ENCODE measurements at regions not wholly inside any gene's neighbourhood (a gene's known extent, or its start where the extent isn't known, plus 50 kb on each side); places are given as distances from the start of the nearest gene placed in this dataset.

DNA sequence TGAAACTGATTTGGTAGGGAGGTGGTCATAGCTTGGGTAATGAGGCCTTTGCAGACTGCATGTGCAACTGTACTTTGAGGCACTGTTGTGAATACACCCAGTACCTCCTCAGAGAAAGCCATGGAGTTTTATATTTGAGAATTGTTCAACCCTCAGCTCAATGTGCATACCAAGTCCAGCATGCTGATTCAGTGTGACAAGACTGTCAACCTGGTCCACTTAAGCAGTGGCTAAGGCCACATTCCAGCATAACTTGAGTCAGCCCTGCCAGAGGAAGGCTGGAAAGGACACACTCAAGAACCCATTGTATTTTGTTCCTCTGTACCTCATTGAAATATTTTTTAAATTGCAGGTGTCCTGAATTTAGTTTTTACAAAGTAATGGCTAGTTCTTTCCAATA is 121.8 kb upstream of the HNMT start:
- TF ChIP-seq POLR2AphosphoS5 (IDR thresholded peaks at IDR 0.05; ENCODE audit: insufficient read depth in 1 of 2, low read depth in 1 of 2) (no peak), POLR2A (IDR thresholded peaks at IDR 0.05) (no peak)
- TF ChIP-seq, protein P1, sequence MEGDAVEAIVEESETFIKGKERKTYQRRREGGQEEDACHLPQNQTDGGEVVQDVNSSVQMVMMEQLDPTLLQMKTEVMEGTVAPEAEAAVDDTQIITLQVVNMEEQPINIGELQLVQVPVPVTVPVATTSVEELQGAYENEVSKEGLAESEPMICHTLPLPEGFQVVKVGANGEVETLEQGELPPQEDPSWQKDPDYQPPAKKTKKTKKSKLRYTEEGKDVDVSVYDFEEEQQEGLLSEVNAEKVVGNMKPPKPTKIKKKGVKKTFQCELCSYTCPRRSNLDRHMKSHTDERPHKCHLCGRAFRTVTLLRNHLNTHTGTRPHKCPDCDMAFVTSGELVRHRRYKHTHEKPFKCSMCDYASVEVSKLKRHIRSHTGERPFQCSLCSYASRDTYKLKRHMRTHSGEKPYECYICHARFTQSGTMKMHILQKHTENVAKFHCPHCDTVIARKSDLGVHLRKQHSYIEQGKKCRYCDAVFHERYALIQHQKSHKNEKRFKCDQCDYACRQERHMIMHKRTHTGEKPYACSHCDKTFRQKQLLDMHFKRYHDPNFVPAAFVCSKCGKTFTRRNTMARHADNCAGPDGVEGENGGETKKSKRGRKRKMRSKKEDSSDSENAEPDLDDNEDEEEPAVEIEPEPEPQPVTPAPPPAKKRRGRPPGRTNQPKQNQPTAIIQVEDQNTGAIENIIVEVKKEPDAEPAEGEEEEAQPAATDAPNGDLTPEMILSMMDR (IDR thresholded peaks at IDR 0.05): no peak
- DNase-seq (ENCODE audit: extremely low spot score in 2 of 2): no peak
- H3K4me3 ChIP-seq: no peak overlapping the region
- intact Hi-C loops (cut with DNase I): no loop called here
- no peaks in the 10 kb centered on the region for H3K27me3 ChIP-seq
- H3K9me3 ChIP-seq: no peaks in the 10 kb centered on the region
- no peak overlapping the region for H3K27ac ChIP-seq
- no peaks in the 10 kb centered on the region for H3K36me3 ChIP-seq
- H3K4me1 ChIP-seq: no peaks in the 10 kb centered on the region

DNA sequence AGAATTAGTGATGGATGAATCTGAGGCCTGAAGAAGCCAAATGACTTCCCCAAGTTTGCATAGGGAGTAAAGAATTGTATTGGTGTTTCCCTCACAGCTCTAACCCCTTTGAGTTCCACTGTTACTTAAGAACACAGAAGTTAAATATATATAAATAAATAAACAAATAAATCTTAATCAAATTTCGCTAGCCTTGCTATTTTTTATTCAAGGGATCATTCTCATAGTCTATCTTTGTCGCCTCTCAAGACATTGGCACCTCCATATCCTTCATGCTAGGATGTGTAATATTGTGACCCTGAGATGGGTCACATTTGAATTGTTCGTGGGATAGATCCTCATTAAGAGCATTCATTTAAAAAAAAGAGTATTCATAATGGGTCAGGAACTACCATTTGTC is 121.3 kb upstream of the HNMT start:
- H3K27me3 ChIP-seq: no peaks in the 10 kb centered on the region
- intact Hi-C loops (cut with DNase I): no loop called here

DNA sequence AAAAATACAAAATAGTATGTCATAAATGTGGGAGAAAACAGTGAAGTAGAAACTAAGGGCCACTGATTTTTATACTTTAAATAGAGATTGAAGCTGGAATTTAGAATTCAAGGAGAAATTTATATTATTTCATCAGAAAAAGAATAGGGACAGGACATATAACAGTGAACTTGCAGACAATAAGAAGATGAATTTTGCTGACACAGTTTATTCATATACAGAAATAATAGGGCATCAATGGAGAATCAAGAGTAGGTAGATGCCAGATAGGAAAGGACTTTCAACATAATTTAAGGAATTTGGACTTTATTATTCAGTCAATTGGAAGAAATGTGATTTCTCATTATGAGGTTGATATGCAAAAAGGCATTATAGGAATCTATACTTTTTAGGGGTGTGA is 118.9 kb upstream of the HNMT start:
- intact Hi-C loops (cut with DNase I): no loop called here
- no peak overlapping the region for H3K4me3 ChIP-seq
- no peak overlapping the region for H3K27ac ChIP-seq
- no peaks in the 10 kb centered on the region for H3K27me3 ChIP-seq
- no peaks in the 10 kb centered on the region for H3K4me1 ChIP-seq
- H3K36me3 ChIP-seq: no peaks in the 10 kb centered on the region
- H3K9me3 ChIP-seq: no peaks in the 10 kb centered on the region
- TF ChIP-seq, protein P1 (IDR thresholded peaks at IDR 0.05): no peak
- no peak for TF ChIP-seq POLR2A (IDR thresholded peaks at IDR 0.05)
- TF ChIP-seq POLR2AphosphoS5 (IDR thresholded peaks at IDR 0.05; ENCODE audit: insufficient read depth in 1 of 2, low read depth in 1 of 2): no peak
- DNase-seq (ENCODE audit: extremely low spot score in 2 of 2): no peak

More for the DNA sequence above, 121.3 kb upstream of the HNMT start:
- TF ChIP-seq POLR2A (IDR thresholded peaks at IDR 0.05): no peak
- no peak for TF ChIP-seq POLR2AphosphoS5 (IDR thresholded peaks at IDR 0.05; ENCODE audit: insufficient read depth in 1 of 2, low read depth in 1 of 2)
- TF ChIP-seq, protein P1 (IDR thresholded peaks at IDR 0.05): no peak
- no peaks in the 10 kb centered on the region for H3K36me3 ChIP-seq
- DNase-seq (ENCODE audit: extremely low spot score in 2 of 2): no peak
- H3K9me3 ChIP-seq: no peaks in the 10 kb centered on the region
- no peak overlapping the region for H3K4me3 ChIP-seq
- no peaks in the 10 kb centered on the region for H3K4me1 ChIP-seq
- H3K27ac ChIP-seq: no peak overlapping the region

DNA sequence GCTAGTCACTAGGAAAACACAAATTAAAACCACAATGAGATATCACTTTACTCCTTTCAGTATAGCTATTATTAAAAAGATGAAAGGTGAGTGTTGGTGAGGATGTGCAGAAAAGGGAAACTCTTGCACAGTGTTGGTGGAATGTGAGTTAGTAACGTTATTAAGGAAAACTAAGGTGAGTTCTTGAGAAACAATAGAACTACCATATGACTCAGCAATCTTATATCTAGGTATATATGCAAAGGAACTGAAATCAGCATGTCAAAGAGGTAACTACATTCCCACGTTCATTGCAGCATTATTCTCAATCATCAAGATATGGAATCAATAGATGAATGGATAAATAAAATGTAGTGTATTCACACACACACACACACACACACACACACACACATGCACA is 117.3 kb upstream of the HNMT start:
- intact Hi-C loops (cut with DNase I): no loop called here
- Histone ChIP-seq H3K27me3 (no peaks in the 10 kb centered on the region), H3K27ac (no peak overlapping the region), H3K4me3 (no peak overlapping the region), H3K4me1 (no peaks in the 10 kb centered on the region), H3K9me3 (no peaks in the 10 kb centered on the region), H3K36me3 (no peaks in the 10 kb centered on the region)
- DNase-seq (ENCODE audit: extremely low spot score in 2 of 2): no peak
- TF ChIP-seq, protein P1 (IDR thresholded peaks at IDR 0.05): no peak
- no peak for TF ChIP-seq POLR2A (IDR thresholded peaks at IDR 0.05)
- no peak for TF ChIP-seq POLR2AphosphoS5 (IDR thresholded peaks at IDR 0.05; ENCODE audit: insufficient read depth in 1 of 2, low read depth in 1 of 2)

DNA sequence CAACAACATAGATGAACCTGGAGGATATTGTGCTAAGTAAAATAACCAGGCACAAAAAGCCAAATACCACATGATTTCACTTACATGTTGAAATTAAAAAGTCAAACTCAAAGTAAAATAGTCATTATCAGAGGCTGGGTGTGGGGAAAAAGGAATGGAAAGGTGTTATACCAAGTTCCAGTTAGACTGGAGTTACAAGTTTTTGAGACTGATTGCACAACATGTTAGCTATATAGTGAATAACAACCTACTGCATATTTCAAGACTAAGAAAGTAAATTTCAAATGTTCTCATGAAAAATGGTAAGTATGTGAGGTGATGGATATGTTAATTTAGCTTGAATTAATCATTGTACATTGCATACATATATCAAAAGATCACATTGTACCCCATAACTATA is 116.8 kb upstream of the HNMT start:
- DNase-seq (ENCODE audit: extremely low spot score in 2 of 2): no peak
- no peak overlapping the region for H3K27ac ChIP-seq
- H3K27me3 ChIP-seq: no peaks in the 10 kb centered on the region
- H3K36me3 ChIP-seq: no peaks in the 10 kb centered on the region
- TF ChIP-seq, protein P1 (IDR thresholded peaks at IDR 0.05): no peak
- TF ChIP-seq POLR2AphosphoS5 (IDR thresholded peaks at IDR 0.05; ENCODE audit: insufficient read depth in 1 of 2, low read depth in 1 of 2) (no peak), POLR2A (IDR thresholded peaks at IDR 0.05) (no peak)
- H3K4me3 ChIP-seq: no peak overlapping the region
- H3K4me1 ChIP-seq: no peaks in the 10 kb centered on the region
- intact Hi-C loops (cut with DNase I): no loop called here
- no peaks in the 10 kb centered on the region for H3K9me3 ChIP-seq
